OCI-LY7 (cell line): ENCODE measurements at regions not wholly inside any gene's neighbourhood (a gene's known extent, or its start where the extent isn't known, plus 50 kb on each side); places are given as distances from the start of the nearest gene placed in this dataset.

Experiments
- BruUV-seq: library from RNA; stranded (reverse); fragments of 400-500 nt; replicated peaks from 2 replicates; lab custom pipeline; 2021; lab: Mats Ljungman, UMichigan
- CTCF ChIA-PET: fragments of 300-600 bp; sonication (Branson Sonifier 250); formaldehyde crosslinking; loops from one replicate; lab custom pipeline; 2022; ENCODE audit warnings: antibody characterized with exemption; ENCODE audit not compliant: unreplicated experiment; lab: Charles Lee
- POLR2A ChIA-PET: fragments of 300-600 bp; sonication (Branson Sonifier 250); formaldehyde crosslinking; loops from one replicate; lab custom pipeline; 2022; ENCODE audit warnings: antibody characterized with exemption; lab: Charles Lee
- DNase-seq: peaks from one replicate; pipeline ENCODE4 v3.0.0-alpha.2; 2015; ENCODE audit warnings: low spot score
- H2AFZ ChIP-seq: fragments of 200-600 bp; sonication (generic), shearing (Covaris generic); 2 replicates; pipeline ENCODE4 v1.6.1; 2014; ENCODE audit warnings: mild to moderate bottlenecking, antibody characterized with exemption, low read length, moderate library complexity
- H3K27ac ChIP-seq: fragments of 200-600 bp; sonication (generic); 2 replicates; pipeline ENCODE4 v1.5.1; 2014; ENCODE audit warnings: mixed run types, low read depth, mild to moderate bottlenecking, moderate library complexity, low read length, inconsistent platforms; ENCODE audit not compliant: poor library complexity, severe bottlenecking
- H3K36me3 ChIP-seq: fragments of 200-600 bp; sonication (generic); 2 replicates; pipeline ENCODE4 v1.6.1; 2014; ENCODE audit warnings: mild to moderate bottlenecking, antibody characterized with exemption, low read length, moderate library complexity, mixed read lengths; ENCODE audit not compliant: insufficient read depth
- H3K4me1 ChIP-seq: fragments of 200-600 bp; sonication (generic); 2 replicates; pipeline ENCODE4 v1.5.1; 2014; ENCODE audit warnings: mild to moderate bottlenecking, low read length; ENCODE audit not compliant: insufficient read depth, poor library complexity, severe bottlenecking
- H3K4me2 ChIP-seq: fragments of 200-600 bp; sonication (generic); 2 replicates; pipeline ENCODE4 v1.6.1; 2014; ENCODE audit warnings: mild to moderate bottlenecking, low read length
- H3K4me3 ChIP-seq: fragments of 200-600 bp; sonication (generic); 2 replicates; pipeline ENCODE4 v1.5.1; 2014; ENCODE audit warnings: mild to moderate bottlenecking, low read depth, low read length; ENCODE audit not compliant: poor library complexity, severe bottlenecking
- H3K79me2 ChIP-seq: fragments of 200-600 bp; sonication (generic); 2 replicates; pipeline ENCODE4 v1.6.1; 2016; ENCODE audit warnings: low read depth, mild to moderate bottlenecking, low read length, moderate library complexity, mixed read lengths; ENCODE audit not compliant: insufficient read depth
- H3K9me2 ChIP-seq: fragments of 200-600 bp; sonication (generic); 2 replicates; pipeline ENCODE4 v1.6.1; 2016; ENCODE audit warnings: mild to moderate bottlenecking, low read length, mixed read lengths; ENCODE audit not compliant: insufficient read depth
- H3K9me3 ChIP-seq: fragments of 200-600 bp; sonication (generic); 2 replicates; pipeline ENCODE4 v1.6.1; 2014; ENCODE audit warnings: mild to moderate bottlenecking, mixed run types, low read length, mixed read lengths
- H4K20me1 ChIP-seq: fragments of 200-600 bp; sonication (generic); 2 replicates; pipeline ENCODE4 v1.6.1; 2014; ENCODE audit warnings: mild to moderate bottlenecking, antibody characterized with exemption, low read length, moderate library complexity, mixed read lengths; ENCODE audit not compliant: insufficient read depth
- EZH2phosphoT487 ChIP-seq: fragments of 200-600 bp; sonication (generic); IDR thresholded peaks from 2 replicates; pipeline ENCODE4 v1.6.1; 2018; ENCODE audit warnings: low read depth, borderline replicate concordance, mild to moderate bottlenecking, mixed run types, antibody characterized with exemption, low read length, moderate library complexity, mixed read lengths
- intact Hi-C: fragments of 100-400 bp; cut with micrococcal nuclease; formaldehyde crosslinking; loops from one replicate; pipeline ENCODE4 v1.10.0; 2022; ENCODE audit not compliant: unreplicated experiment
- TF ChIP-seq, protein P1 (sequence below): fragments of 200-600 bp; sonication (generic); conservative IDR thresholded peaks from 2 replicates; pipeline ENCODE4 v1.5.1; 2014; ENCODE audit warnings: mild to moderate bottlenecking, antibody characterized with exemption, low read length, moderate library complexity, mixed read lengths

DNA sequence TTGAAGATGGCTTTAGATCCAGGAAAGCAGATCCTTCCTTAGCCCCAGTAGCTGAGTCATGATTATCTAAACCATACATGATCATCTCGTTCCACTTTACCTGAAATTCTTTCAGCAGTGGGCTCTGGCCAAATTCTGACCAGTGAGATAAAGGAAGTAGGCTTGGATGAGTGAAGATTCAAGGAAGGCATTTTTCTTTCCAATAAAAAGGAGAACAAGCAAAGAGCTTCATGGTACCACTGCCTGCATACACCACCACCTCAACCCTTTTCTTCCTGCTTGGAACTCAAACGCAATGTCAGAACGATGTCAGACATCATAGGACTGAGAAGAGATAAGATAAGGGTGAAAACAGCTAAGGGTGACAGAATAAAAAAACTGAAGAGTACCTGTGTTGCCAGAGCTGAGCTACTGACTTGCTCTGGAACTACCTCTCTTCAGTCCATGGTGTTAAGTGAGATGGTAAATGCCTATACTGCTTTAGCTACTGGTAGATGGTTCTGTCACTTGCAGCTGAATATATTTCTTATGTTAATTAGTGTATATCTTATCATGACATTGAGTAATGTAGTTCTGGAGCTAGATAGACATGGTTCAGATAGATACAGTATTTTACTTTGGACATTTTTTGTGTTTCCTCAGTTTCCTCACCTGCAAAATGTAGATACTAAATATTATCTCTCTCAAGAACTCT, 58.7 kb upstream of the ACVR1 start:
- intact Hi-C loops = no loop called here
- no peak for TF ChIP-seq EZH2phosphoT487
- TF ChIP-seq, protein P1, sequence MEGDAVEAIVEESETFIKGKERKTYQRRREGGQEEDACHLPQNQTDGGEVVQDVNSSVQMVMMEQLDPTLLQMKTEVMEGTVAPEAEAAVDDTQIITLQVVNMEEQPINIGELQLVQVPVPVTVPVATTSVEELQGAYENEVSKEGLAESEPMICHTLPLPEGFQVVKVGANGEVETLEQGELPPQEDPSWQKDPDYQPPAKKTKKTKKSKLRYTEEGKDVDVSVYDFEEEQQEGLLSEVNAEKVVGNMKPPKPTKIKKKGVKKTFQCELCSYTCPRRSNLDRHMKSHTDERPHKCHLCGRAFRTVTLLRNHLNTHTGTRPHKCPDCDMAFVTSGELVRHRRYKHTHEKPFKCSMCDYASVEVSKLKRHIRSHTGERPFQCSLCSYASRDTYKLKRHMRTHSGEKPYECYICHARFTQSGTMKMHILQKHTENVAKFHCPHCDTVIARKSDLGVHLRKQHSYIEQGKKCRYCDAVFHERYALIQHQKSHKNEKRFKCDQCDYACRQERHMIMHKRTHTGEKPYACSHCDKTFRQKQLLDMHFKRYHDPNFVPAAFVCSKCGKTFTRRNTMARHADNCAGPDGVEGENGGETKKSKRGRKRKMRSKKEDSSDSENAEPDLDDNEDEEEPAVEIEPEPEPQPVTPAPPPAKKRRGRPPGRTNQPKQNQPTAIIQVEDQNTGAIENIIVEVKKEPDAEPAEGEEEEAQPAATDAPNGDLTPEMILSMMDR = no peak
- no TSS peak for BruUV-seq

DNA sequence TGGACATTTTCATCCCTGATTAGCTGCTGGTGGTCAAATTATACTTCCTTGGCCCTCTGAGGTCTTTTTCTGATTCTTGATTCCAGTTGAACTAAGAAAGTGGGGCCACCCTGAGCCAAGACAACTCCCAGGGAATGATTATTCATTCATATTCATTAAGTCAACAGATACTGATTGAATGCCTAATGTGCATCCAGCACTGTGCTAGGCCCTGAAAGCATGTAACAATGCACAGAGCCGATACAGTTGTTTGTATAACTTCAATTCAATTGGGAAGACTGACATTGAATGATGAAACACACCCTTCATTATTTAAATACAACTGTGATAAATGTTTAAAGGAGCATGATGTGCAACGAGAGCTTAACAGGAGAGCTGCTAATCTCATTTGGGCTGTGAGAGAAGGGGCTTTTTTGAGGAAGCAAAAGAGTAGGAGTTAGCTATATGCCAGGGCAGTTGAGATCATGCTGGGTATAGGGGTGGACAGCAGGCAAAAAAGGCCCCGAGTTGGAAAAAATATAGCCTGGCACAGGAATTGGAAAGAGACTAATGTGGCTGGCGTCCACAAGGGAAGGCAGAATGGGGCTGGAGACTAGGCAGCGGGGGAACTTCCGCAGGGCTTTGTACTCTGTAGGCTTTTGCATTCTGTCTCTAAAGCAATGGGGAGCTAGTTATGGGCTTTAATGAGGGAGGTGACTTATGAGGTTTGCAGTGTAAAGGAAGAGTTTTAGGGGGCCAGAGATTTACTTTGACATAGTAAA, 57.2 kb upstream of the ACVR1 start:
- no peak for DNase-seq
- CTCF ChIA-PET = no interaction called here

More for the DNA sequence above, 58.7 kb upstream of the ACVR1 start:
- H4K20me1 ChIP-seq = no peaks in the 10 kb centered on the region
- CTCF ChIA-PET = no interaction called here
- POLR2A ChIA-PET = interaction anchor here (0.5 to 2.0 kb wide), 2 partner anchors 10 to 639 kb away, joined by 4 to 12 read pairs; no protein-coding TSS in a partner anchor
- H3K4me2 ChIP-seq = no peak overlapping the region
- no peaks in the 10 kb centered on the region for H3K36me3 ChIP-seq
- H3K4me1 ChIP-seq = no peaks in the 10 kb centered on the region
- no peak overlapping the region for H3K4me3 ChIP-seq
- H2AFZ ChIP-seq = no peak overlapping the region
- no peak overlapping the region for H3K27ac ChIP-seq
- no peaks in the 10 kb centered on the region for H3K9me2 ChIP-seq
- no peaks in the 10 kb centered on the region for H3K79me2 ChIP-seq
- no peaks in the 10 kb centered on the region for H3K9me3 ChIP-seq
- DNase-seq = no peak

More for the DNA sequence above, 57.2 kb upstream of the ACVR1 start:
- no peaks in the 10 kb centered on the region for H3K9me3 ChIP-seq
- POLR2A ChIA-PET = interaction anchor here (2.0 kb wide), 1 partner anchor 12 kb away, joined by 12 read pairs; no protein-coding TSS in a partner anchor
- no peak for TF ChIP-seq EZH2phosphoT487
- TF ChIP-seq, protein P1 = no peak
- H3K4me1 ChIP-seq = no peaks in the 10 kb centered on the region
- no peaks in the 10 kb centered on the region for H3K36me3 ChIP-seq
- no peaks in the 10 kb centered on the region for H3K79me2 ChIP-seq
- H3K4me2 ChIP-seq = no peak overlapping the region
- no peaks in the 10 kb centered on the region for H3K9me2 ChIP-seq
- H3K27ac ChIP-seq = no peak overlapping the region
- no TSS peak for BruUV-seq
- H2AFZ ChIP-seq = no peak overlapping the region
- intact Hi-C loops = no loop called here
- no peaks in the 10 kb centered on the region for H4K20me1 ChIP-seq
- H3K4me3 ChIP-seq = no peak overlapping the region
